NCI-H510A treated with DMSO at 0.1 percent for 48 hours (cell line): ENCODE measurements at regions not wholly inside any gene's neighbourhood (a gene's known extent, or its start where the extent isn't known, plus 50 kb on each side); places are given as distances from the start of the nearest gene placed in this dataset.
"Not testable (repeated sequence)": the region's sequence is repeated elsewhere in the genome, so short reads cannot be mapped to it uniquely, and the experiment has no call there.

ENCODE experiments used
- DNase-seq: peaks from one replicate; lab custom pipeline; 2025; lab: John Stamatoyannopoulos, UW

GRCh38 chr18:43797347-43797746 lies 520.1 kb upstream of the SYT4 start:
- no peak for DNase-seq

DNA sequence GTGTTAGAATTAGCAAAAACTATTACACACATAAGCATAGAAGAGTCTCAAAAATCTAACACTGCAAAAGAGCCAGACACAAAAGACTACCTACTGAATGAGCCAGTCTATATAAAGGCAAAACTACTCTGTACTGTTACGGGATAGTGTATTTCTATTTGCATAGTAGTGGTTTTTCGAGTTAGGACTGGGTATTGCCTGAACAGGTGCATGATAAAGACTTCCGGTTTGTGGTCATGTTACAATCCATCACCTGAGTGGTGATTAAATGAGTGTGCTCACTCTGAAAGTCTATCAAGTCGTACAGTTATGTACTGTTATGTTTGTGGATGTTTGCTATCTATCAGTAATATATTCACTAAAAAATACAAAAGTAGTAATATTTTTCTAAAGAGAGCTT lies 523.3 kb upstream of the SYT4 start:
- DNase-seq, result peak; percentile 55

DNA sequence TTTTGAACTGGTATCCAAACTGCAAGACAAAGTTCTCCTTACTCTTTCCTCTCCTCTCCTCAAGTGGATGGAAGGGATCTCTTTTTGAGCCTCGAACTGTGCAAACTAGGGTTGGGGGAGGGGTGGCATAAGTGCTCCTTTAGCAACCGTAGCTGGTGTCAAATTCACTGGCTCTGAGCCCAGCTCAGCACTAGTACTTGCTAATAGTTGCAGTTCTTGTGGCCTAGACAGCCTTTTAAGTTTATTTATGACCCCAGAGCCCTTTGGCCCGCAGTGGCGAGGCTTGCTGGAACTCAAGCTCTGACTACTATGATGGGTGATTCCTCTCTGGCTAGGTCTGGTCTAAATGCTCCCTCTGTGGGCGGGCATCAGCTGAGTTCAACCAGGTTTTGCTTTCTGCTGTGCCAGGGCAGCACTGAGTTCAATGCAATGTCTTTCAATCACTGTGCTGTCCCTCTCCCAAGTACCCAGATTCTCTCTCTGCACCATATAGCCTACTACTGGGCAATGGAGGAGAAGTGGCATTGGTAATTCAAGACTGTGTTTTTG lies 528.4 kb upstream of the SYT4 start:
- DNase-seq, result peak; percentile 49

GRCh38 chr18:43812627-43813026 lies 535.3 kb upstream of the SYT4 start:
- no peak for DNase-seq

DNA sequence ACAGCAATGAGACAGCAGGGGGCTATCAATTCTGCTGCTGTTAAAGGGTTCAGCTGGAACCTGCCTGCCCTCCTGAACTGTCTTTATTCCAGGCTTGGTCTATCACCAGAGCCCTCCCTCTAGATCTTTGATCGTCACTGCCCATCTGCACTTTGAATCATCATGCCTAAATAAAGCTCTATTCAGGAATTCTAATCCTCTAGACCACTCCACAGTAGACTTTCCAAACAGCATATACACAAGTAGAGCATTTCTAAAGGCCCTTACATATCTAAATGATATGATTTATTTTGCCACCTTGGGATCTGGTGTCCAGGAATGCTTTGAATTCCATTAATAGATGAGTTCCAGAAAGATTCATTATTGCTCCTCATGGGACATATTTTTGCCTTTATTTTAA lies 542.1 kb upstream of the SYT4 start:
- no peak for DNase-seq

DNA sequence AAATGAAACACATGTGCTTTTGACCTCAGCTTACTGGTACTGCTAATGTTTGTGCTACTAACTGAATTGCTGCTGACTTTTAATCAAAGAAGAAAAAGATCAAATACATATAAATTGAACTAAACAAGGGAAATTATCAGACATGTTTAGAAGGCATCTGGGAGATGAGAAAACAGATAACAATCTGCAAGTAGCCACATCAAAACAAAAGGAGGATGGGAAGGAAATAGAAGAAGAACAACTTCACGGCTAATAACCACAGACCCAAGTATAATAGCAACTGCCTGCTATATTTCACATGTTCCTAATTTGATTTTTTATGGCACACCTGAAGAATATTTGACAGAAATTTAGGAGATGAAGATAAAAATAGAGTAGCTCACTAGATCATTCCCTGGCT lies 542.6 kb upstream of the SYT4 start:
- no peak for DNase-seq

GRCh38 chr18:43825768-43826167 lies 548.5 kb upstream of the SYT4 start:
- DNase-seq, result no peak

- DNase-seq, result no peak
Observed at GRCh38 chr18:43826215-43826614, 548.9 kb upstream of the SYT4 start.

- DNase-seq, result no peak
Observed at GRCh38 chr18:43827311-43827710, 550.0 kb upstream of the SYT4 start.

DNA sequence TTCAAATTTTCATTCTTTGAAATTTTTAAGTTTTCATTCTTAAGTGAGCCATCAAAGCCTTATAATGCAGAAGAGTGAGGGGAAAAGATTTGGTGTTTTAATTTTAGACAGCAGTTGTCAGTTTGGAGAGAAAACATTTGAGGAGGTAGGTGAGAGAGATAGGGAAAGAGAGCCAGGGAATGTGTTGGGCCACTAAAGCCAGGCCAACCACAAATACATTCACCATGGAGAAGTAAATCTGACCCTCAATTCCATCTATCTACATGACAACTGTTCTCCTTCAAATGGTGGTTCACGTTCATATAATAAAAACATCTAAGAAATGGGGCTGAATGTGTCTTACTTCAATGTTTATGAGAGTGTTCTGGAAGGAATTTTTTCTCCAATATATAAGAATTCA lies 553.0 kb upstream of the SYT4 start:
- no peak for DNase-seq

- DNase-seq, result no peak
Observed at GRCh38 chr18:43830947-43831346, 553.7 kb upstream of the SYT4 start.

DNA sequence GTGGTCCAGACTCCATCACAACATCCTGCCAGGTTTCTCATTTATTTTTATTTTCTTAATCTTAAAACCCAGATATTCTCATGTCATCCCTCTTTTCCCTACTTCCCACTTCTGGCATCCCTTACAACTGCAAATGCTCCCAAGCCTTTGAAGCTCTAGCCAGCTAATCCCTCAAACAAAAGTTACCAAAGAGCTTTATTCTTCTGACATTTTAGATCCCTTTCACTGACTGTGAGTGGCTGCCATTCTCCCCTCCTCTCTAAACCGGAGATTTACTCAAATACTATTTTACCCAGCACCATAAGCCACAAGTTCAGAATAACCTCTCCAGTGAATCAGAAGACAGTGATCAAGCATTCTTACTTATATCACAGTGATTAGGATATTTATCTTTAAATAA lies 569.0 kb upstream of the SYT4 start:
- DNase-seq, result no peak

GRCh38 chr18:43847164-43848091 lies 570.1 kb upstream of the SYT4 start:
- no peak for DNase-seq

GRCh38 chr18:43849831-43850230 lies 572.5 kb upstream of the SYT4 start:
- DNase-seq, result not testable (repeated sequence)

GRCh38 chr18:43855376-43855775 lies 578.1 kb upstream of the SYT4 start:
- DNase-seq, result no peak

DNA sequence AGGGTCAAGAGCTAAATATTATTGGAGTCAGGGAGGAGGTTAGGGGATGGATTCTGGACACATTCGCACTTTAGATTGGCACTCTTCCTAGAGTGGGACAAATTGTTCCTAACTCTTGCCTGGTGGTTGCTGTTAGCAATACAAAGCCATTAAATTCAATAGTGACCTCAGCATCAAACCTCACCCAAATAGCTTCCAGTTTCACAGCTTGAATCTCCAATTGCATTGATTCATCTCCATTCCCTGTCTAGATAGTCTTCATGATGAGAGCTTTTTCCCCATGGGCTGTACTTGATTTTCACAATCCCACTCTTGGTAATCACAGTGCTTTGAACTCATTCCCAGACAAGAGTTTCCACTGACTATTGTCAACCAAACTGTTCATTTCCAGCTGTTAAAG lies 585.9 kb upstream of the SYT4 start:
- no peak for DNase-seq

DNA sequence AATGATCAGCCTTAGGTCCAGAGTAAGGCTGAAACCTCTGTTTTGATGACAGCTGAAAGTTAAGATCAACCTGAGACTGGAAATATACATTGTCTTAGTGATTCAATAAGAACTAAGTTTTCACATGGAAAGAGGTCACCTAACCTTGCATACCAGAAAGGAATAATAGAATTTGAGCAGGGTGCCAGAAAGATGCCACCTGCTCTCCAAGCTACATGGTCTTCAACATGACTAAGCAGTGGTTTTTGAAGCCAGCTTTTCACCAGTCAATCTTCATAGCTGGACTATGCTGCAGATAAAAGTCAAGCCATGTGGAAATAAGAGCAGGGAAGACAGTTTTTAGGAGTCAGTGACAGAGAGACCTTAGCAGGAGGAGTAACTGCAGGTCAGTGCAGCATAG lies 589.4 kb upstream of the SYT4 start:
- no peak for DNase-seq

GRCh38 chr18:43868497-43868995 lies 591.3 kb upstream of the SYT4 start:
- no peak for DNase-seq

GRCh38 chr18:43869451-43870008 lies 592.2 kb upstream of the SYT4 start:
- DNase-seq, result no peak

GRCh38 chr18:43870626-43871025 lies 593.3 kb upstream of the SYT4 start:
- no peak for DNase-seq

- no peak for DNase-seq
Observed at GRCh38 chr18:43875511-43875910, 598.2 kb upstream of the SYT4 start.

GRCh38 chr18:43876286-43876685 lies 599.0 kb upstream of the SYT4 start:
- DNase-seq, result no peak

GRCh38 chr18:43876748-43877147 lies 599.5 kb upstream of the SYT4 start:
- DNase-seq, result no peak
